ENCODE measurements at regions not wholly inside any gene's neighbourhood (a gene's known extent, or its start where the extent isn't known, plus 50 kb on each side); places are given as distances from the start of the nearest gene placed in this dataset.

DNA sequence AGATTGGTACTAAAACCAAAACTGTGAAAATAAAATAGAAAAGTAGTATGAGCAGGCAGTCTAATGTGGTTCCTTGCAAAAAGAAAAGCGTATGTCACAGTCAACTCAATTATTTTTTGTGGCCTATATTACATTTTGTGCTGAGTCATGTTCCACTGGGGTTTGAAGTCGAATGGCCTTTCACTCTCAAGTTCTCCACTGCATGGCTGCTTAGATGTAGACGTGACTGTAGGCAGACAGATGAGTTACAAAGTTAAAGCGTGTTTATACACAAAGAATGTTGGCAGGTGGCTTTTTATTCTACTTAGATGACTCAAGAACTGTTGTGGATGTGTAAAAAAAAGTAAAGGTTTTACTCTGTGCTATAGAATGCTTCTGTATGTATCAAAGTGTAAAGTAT is 133.9 kb downstream of the SLITRK6 start:
- TF ChIP-seq NR3C1 (CRISPR knock-in tag; conservative IDR thresholded peaks at IDR 0.05; ENCODE audit: low read depth) (no peak), CREM (CRISPR knock-in tag; IDR thresholded peaks at IDR 0.05) (no peak), ZBTB21 (CRISPR knock-in tag; IDR thresholded peaks at IDR 0.05; ENCODE audit: borderline replicate concordance) (no peak), ATF1 (CRISPR knock-in tag; IDR thresholded peaks at IDR 0.05) (no peak), SP1 (CRISPR knock-in tag; conservative IDR thresholded peaks at IDR 0.05) (no peak), OVOL2 (CRISPR knock-in tag; IDR thresholded peaks at IDR 0.05; ENCODE audit: borderline replicate concordance) (no peak), PRRX2 (CRISPR knock-in tag; IDR thresholded peaks at IDR 0.05) (no peak), RORB (CRISPR knock-in tag; IDR thresholded peaks at IDR 0.05) (no peak), MYBL2 (CRISPR knock-in tag; IDR thresholded peaks at IDR 0.05) (no peak)
- TF ChIP-seq, protein P1, sequence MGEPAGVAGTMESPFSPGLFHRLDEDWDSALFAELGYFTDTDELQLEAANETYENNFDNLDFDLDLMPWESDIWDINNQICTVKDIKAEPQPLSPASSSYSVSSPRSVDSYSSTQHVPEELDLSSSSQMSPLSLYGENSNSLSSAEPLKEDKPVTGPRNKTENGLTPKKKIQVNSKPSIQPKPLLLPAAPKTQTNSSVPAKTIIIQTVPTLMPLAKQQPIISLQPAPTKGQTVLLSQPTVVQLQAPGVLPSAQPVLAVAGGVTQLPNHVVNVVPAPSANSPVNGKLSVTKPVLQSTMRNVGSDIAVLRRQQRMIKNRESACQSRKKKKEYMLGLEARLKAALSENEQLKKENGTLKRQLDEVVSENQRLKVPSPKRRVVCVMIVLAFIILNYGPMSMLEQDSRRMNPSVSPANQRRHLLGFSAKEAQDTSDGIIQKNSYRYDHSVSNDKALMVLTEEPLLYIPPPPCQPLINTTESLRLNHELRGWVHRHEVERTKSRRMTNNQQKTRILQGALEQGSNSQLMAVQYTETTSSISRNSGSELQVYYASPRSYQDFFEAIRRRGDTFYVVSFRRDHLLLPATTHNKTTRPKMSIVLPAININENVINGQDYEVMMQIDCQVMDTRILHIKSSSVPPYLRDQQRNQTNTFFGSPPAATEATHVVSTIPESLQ (CRISPR knock-in tag; IDR thresholded peaks at IDR 0.05), result no peak
- TF ChIP-seq, protein P2, sequence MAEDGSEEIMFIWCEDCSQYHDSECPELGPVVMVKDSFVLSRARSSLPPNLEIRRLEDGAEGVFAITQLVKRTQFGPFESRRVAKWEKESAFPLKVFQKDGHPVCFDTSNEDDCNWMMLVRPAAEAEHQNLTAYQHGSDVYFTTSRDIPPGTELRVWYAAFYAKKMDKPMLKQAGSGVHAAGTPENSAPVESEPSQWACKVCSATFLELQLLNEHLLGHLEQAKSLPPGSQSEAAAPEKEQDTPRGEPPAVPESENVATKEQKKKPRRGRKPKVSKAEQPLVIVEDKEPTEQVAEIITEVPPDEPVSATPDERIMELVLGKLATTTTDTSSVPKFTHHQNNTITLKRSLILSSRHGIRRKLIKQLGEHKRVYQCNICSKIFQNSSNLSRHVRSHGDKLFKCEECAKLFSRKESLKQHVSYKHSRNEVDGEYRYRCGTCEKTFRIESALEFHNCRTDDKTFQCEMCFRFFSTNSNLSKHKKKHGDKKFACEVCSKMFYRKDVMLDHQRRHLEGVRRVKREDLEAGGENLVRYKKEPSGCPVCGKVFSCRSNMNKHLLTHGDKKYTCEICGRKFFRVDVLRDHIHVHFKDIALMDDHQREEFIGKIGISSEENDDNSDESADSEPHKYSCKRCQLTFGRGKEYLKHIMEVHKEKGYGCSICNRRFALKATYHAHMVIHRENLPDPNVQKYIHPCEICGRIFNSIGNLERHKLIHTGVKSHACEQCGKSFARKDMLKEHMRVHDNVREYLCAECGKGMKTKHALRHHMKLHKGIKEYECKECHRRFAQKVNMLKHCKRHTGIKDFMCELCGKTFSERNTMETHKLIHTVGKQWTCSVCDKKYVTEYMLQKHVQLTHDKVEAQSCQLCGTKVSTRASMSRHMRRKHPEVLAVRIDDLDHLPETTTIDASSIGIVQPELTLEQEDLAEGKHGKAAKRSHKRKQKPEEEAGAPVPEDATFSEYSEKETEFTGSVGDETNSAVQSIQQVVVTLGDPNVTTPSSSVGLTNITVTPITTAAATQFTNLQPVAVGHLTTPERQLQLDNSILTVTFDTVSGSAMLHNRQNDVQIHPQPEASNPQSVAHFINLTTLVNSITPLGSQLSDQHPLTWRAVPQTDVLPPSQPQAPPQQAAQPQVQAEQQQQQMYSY (CRISPR knock-in tag; IDR thresholded peaks at IDR 0.05), result no peak
- TF ChIP-seq, protein P3, sequence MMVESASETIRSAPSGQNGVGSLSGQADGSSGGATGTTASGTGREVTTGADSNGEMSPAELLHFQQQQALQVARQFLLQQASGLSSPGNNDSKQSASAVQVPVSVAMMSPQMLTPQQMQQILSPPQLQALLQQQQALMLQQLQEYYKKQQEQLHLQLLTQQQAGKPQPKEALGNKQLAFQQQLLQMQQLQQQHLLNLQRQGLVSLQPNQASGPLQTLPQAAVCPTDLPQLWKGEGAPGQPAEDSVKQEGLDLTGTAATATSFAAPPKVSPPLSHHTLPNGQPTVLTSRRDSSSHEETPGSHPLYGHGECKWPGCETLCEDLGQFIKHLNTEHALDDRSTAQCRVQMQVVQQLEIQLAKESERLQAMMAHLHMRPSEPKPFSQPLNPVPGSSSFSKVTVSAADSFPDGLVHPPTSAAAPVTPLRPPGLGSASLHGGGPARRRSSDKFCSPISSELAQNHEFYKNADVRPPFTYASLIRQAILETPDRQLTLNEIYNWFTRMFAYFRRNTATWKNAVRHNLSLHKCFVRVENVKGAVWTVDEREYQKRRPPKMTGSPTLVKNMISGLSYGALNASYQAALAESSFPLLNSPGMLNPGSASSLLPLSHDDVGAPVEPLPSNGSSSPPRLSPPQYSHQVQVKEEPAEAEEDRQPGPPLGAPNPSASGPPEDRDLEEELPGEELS (CRISPR knock-in tag; IDR thresholded peaks at IDR 0.05), result no peak
- TF ChIP-seq, protein P4, sequence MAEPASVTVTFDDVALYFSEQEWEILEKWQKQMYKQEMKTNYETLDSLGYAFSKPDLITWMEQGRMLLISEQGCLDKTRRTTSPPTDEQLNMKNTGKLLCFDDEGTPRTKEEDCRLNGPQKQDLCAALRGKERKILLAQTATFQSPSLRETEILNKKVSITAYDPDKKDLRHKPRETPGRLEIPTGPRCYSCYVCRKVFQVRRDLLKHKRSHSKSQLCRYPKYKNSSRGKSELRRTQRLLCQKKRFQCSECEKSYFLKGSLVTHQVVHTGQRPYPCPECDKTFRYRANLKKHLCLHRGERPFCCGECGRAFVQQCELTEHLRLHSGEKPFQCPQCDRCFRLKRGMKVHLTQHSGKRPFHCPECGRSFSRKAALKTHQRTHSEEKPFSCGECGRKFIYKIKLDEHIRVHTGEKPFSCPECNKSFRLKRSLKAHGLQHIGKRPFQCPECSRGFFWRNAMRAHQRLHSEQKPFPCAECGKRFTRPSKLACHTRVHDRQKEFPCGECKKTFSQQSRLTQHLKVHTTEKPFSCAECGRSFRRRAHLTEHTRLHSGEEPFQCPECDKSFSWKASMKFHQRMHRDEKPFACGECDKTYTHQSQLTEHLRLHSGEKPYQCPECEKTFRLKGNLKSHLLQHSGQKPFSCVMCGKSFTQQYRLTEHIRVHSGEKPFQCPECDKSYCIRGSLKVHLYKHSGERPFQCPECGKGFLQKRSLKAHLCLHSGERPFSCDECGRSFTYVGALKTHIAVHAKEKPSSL (CRISPR knock-in tag; conservative IDR thresholded peaks at IDR 0.05), result no peak
- ChIA-PET POLR2A (no interaction called here), CTCF (no interaction called here)
- DNase-seq (ENCODE audit: low spot score), result no peak
- H3K4me1 Mint-ChIP-seq, result peaks cover 19% of the 10 kb centered on the region
- H3K27ac Mint-ChIP-seq, result no peak overlapping the region
- H3K27me3 Mint-ChIP-seq (ENCODE audit: low read depth), result no peaks in the 10 kb centered on the region
- no peak for ATAC-seq
- H3K9me3 Mint-ChIP-seq, result peaks cover 9% of the 10 kb centered on the region
- no peak overlapping the region for H3K4me3 Mint-ChIP-seq
- H3K36me3 Mint-ChIP-seq, result no peaks in the 10 kb centered on the region

DNA sequence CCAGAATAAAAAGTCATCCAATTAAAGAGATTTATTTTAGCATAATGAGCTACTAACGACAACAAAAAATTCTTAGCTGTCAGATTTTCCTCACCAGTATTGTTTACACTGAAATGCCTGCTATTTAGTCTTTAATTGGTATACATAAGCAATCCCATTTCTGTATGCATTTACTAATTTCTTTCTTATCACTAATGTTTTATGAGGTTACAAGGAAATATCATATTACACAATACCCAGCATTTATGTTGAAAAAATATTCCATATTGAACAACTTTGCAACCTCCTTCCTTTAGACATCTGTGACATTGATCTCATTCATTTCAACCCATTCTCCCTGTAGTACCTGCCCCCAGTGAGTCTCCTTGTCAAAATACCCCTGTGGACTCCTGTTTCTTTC is 135.4 kb downstream of the SLITRK6 start:
- POLR2A ChIA-PET, result no interaction called here
- DNase-seq (ENCODE audit: low spot score) (no peak), ATAC-seq (no peak)
- H3K4me3 Mint-ChIP-seq, result no peak overlapping the region
- no peaks in the 10 kb centered on the region for H3K36me3 Mint-ChIP-seq
- H3K27ac Mint-ChIP-seq, result no peak overlapping the region
- peaks cover 19% of the 10 kb centered on the region for H3K4me1 Mint-ChIP-seq
- TF ChIP-seq, protein P1 (CRISPR knock-in tag; IDR thresholded peaks at IDR 0.05), result no peak
- no peak for TF ChIP-seq ZNF396 (CRISPR knock-in tag; IDR thresholded peaks at IDR 0.05; ENCODE audit: borderline replicate concordance)
- peaks cover 16% of the 10 kb centered on the region for H3K9me3 Mint-ChIP-seq
- no peaks in the 10 kb centered on the region for H3K27me3 Mint-ChIP-seq (ENCODE audit: low read depth)
- CTCF ChIA-PET, result no interaction called here
